HEK293 (cell line): ENCODE measurements at regions not wholly inside any gene's neighbourhood (a gene's known extent, or its start where the extent isn't known, plus 50 kb on each side); places are given as distances from the start of the nearest gene placed in this dataset.

Experiments
- GLI4 ChIP-seq: fragments of 450-650 bp; formaldehyde crosslinking; IDR thresholded peaks from 2 replicates; pipeline ENCODE4 v1.5.1; 2016; ENCODE audit warnings: missing biosample characterization, missing genetic modification characterization
- GLIS1 ChIP-seq: fragments of 450-650 bp; formaldehyde crosslinking; IDR thresholded peaks from 2 replicates; pipeline ENCODE4 v1.5.1; 2016; ENCODE audit warnings: missing biosample characterization, missing genetic modification characterization
- HOXA7 ChIP-seq: sonication (generic); formaldehyde crosslinking; IDR thresholded peaks from 2 replicates; pipeline ENCODE4 v1.8.1; 2022; ENCODE audit warnings: missing genetic modification reagents, borderline replicate concordance
- HOXD13 ChIP-seq: sonication (generic); formaldehyde crosslinking; IDR thresholded peaks from 2 replicates; pipeline ENCODE4 v1.8.0; 2022; ENCODE audit warnings: missing genetic modification reagents, borderline replicate concordance
- KLF7 ChIP-seq: fragments of 450-650 bp; formaldehyde crosslinking; IDR thresholded peaks from 2 replicates; pipeline ENCODE4 v1.5.1; 2016; ENCODE audit warnings: missing biosample characterization, missing genetic modification characterization, borderline replicate concordance
- KLF9 ChIP-seq: fragments of 450-650 bp; formaldehyde crosslinking; IDR thresholded peaks from 2 replicates; pipeline ENCODE4 v1.5.1; 2016; ENCODE audit warnings: missing biosample characterization, missing genetic modification characterization, low read depth
- RBAK ChIP-seq: fragments of 450-650 bp; formaldehyde crosslinking; IDR thresholded peaks from 2 replicates; pipeline ENCODE4 v1.5.1; 2016; ENCODE audit warnings: missing biosample characterization, missing genetic modification characterization
- ZFHX2 ChIP-seq: fragments of 450-650 bp; formaldehyde crosslinking; conservative IDR thresholded peaks from 2 replicates; pipeline ENCODE4 v1.5.1; 2016; ENCODE audit warnings: missing biosample characterization, missing genetic modification characterization
- ZNF221 ChIP-seq: fragments of 450-650 bp; formaldehyde crosslinking; IDR thresholded peaks from 2 replicates; pipeline ENCODE4 v1.5.1; 2017; ENCODE audit warnings: missing biosample characterization, missing genetic modification characterization, borderline replicate concordance
- ZNF266 ChIP-seq: fragments of 450-650 bp; formaldehyde crosslinking; IDR thresholded peaks from 2 replicates; pipeline ENCODE4 v1.5.1; 2016; ENCODE audit warnings: missing biosample characterization, missing genetic modification characterization, low read depth
- ZNF302 ChIP-seq: fragments of 450-650 bp; formaldehyde crosslinking; IDR thresholded peaks from 2 replicates; pipeline ENCODE4 v1.5.1; 2016; ENCODE audit warnings: missing biosample characterization, missing genetic modification characterization, low read depth
- ZNF366 ChIP-seq: fragments of 450-650 bp; formaldehyde crosslinking; conservative IDR thresholded peaks from 2 replicates; pipeline ENCODE4 v1.5.1; 2016; ENCODE audit warnings: missing biosample characterization, missing genetic modification characterization
- ZNF391 ChIP-seq: fragments of 450-650 bp; formaldehyde crosslinking; IDR thresholded peaks from 2 replicates; pipeline ENCODE4 v1.5.1; 2016; ENCODE audit warnings: low read depth, missing biosample characterization, missing genetic modification characterization, borderline replicate concordance
- ZNF404 ChIP-seq: fragments of 450-650 bp; formaldehyde crosslinking; IDR thresholded peaks from 2 replicates; pipeline ENCODE4 v1.5.1; 2017; ENCODE audit warnings: missing biosample characterization, missing genetic modification characterization
- ZNF426 ChIP-seq: fragments of 450-650 bp; formaldehyde crosslinking; IDR thresholded peaks from 2 replicates; pipeline ENCODE4 v1.5.1; 2017; ENCODE audit warnings: missing biosample characterization, missing genetic modification characterization, mild to moderate bottlenecking, inconsistent platforms, moderate library complexity
- ZNF48 ChIP-seq: fragments of 450-650 bp; formaldehyde crosslinking; IDR thresholded peaks from 2 replicates; pipeline ENCODE4 v1.5.1; 2016; ENCODE audit warnings: missing biosample characterization, missing genetic modification characterization
- ZNF501 ChIP-seq: fragments of 450-650 bp; formaldehyde crosslinking; IDR thresholded peaks from 2 replicates; pipeline ENCODE4 v1.5.1; 2016; ENCODE audit warnings: missing biosample characterization, missing genetic modification characterization
- ZNF600 ChIP-seq: fragments of 450-650 bp; formaldehyde crosslinking; IDR thresholded peaks from 2 replicates; pipeline ENCODE4 v1.5.1; 2016; ENCODE audit warnings: missing biosample characterization, missing genetic modification characterization
- ZNF623 ChIP-seq: fragments of 450-650 bp; formaldehyde crosslinking; IDR thresholded peaks from 2 replicates; pipeline ENCODE4 v1.5.1; 2016; ENCODE audit warnings: missing biosample characterization, missing genetic modification characterization
- ZNF629 ChIP-seq: fragments of 450-650 bp; formaldehyde crosslinking; IDR thresholded peaks from 2 replicates; pipeline ENCODE4 v1.5.1; 2017; ENCODE audit warnings: missing biosample characterization, missing genetic modification characterization
- ZNF664 ChIP-seq: fragments of 450-650 bp; formaldehyde crosslinking; IDR thresholded peaks from 2 replicates; pipeline ENCODE4 v1.5.1; 2016; ENCODE audit warnings: missing biosample characterization, missing genetic modification characterization
- ZNF701 ChIP-seq: fragments of 450-650 bp; formaldehyde crosslinking; IDR thresholded peaks from 2 replicates; pipeline ENCODE4 v1.5.1; 2016; ENCODE audit warnings: missing biosample characterization, missing genetic modification characterization
- ZNF768 ChIP-seq: fragments of 450-650 bp; formaldehyde crosslinking; IDR thresholded peaks from 2 replicates; pipeline ENCODE4 v1.5.1; 2018; ENCODE audit warnings: missing biosample characterization, mild to moderate bottlenecking, missing genetic modification characterization
- ZNF843 ChIP-seq: fragments of 450-650 bp; formaldehyde crosslinking; IDR thresholded peaks from 2 replicates; pipeline ENCODE4 v1.5.1; 2016; ENCODE audit warnings: missing biosample characterization, missing genetic modification characterization
- TF ChIP-seq, protein P1 (sequence below): fragments of 450-650 bp; formaldehyde crosslinking; IDR thresholded peaks from 2 replicates; pipeline ENCODE4 v1.5.1; 2017; ENCODE audit warnings: missing biosample characterization, mild to moderate bottlenecking, missing genetic modification characterization, moderate library complexity
- TF ChIP-seq, protein P2 (sequence below): fragments of 450-650 bp; formaldehyde crosslinking; IDR thresholded peaks from 2 replicates; pipeline ENCODE4 v1.5.1; 2016; ENCODE audit warnings: missing biosample characterization, missing genetic modification characterization, low read depth
- TF ChIP-seq, protein P3 (sequence below): fragments of 450-650 bp; IDR thresholded peaks from 2 replicates; pipeline ENCODE4 v1.5.1; 2018; ENCODE audit warnings: missing biosample characterization, missing genetic modification characterization
- TF ChIP-seq, protein P4 (sequence below): fragments of 450-650 bp; formaldehyde crosslinking; IDR thresholded peaks from 2 replicates; pipeline ENCODE4 v1.5.1; 2016; ENCODE audit warnings: missing biosample characterization, missing genetic modification characterization
- TF ChIP-seq, protein P5 (sequence below): sonication (generic); formaldehyde crosslinking; IDR thresholded peaks from 2 replicates; pipeline ENCODE4 v1.8.1; 2022; ENCODE audit warnings: mild to moderate bottlenecking, moderate library complexity, missing genetic modification reagents
- TF ChIP-seq, protein P6 (sequence below): fragments of 450-650 bp; formaldehyde crosslinking; IDR thresholded peaks from 2 replicates; pipeline ENCODE4 v1.5.1; 2016; ENCODE audit warnings: missing biosample characterization, missing genetic modification characterization
- TF ChIP-seq, protein P7 (sequence below): fragments of 450-650 bp; formaldehyde crosslinking; optimal IDR thresholded peaks from 2 replicates; pipeline ENCODE3; 2016; ENCODE audit warnings: missing biosample characterization, mild to moderate bottlenecking, missing genetic modification characterization

DNA sequence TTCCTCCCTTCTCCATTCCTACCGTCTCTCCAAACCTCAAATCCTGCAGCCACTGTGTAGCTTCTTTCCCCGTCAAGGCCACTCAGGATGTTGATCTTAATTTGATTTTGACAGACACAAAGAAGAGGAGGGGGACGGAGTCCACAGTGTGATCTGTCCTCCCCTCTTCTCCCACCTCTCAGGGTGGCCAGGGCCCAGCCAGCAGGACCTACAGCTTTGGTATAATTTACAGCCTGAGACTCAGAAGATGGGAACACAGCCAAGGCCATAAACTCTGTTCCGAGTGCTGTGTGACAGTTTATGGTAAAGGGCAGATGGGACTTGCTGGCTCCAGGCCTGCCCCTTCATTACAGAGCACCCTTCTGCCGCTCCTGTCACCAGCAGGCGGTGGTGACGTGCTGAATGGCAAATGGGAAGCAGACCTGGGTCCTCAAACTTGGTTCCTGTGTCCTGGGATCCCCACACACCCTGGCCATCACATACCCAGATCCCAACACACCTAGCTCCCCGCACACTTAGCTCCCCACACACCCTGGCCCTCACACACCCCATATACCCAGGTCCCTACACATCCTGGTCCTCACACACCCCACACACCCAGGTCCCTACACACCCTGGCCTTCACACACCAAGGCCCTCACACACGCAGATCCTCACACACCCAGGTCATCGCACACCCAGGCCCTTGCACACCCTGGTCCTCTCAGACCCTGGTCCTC, 71.6 kb downstream of the CD2 start (continued):
- TF ChIP-seq ZNF266 (tag by site-specific recombination) (no peak; the same call in 1 of the 2 replicates), ZNF664 (tag by site-specific recombination) (no peak), ZNF768 (tag by site-specific recombination) (peak; percentile 42; the same call in 1 of the 2 replicates), ZNF404 (tag by site-specific recombination) (no peak), GLI4 (tag by site-specific recombination) (peak; percentile 89; the same call in 1 of the 2 replicates), RBAK (tag by site-specific recombination) (no peak), ZNF623 (tag by site-specific recombination) (no peak), ZNF501 (tag by site-specific recombination) (peak; percentile 32; the same call in 1 of the 2 replicates), ZNF629 (0 out of 2 replicates have a peak, but pooled peaks have one; percentile 16), ZNF426 (tag by site-specific recombination) (no peak), ZNF701 (0 out of 2 replicates have a peak, but pooled peaks have one; percentile 17), ZNF600 (tag by site-specific recombination) (0 out of 2 replicates have a peak, but pooled peaks have one; percentile 33), ZNF366 (tag by site-specific recombination) (peak; percentile 31; the same call in 1 of the 2 replicates), HOXD13 (CRISPR knock-in tag) (no peak), GLIS1 (tag by site-specific recombination) (peak; percentile 74), KLF9 (tag by site-specific recombination) (no peak), KLF7 (tag by site-specific recombination) (no peak), ZNF221 (no peak), ZNF391 (tag by site-specific recombination) (no peak), ZFHX2 (tag by site-specific recombination) (no peak; the same call in 1 of the 2 replicates), HOXA7 (CRISPR knock-in tag) (no peak), ZNF48 (tag by site-specific recombination) (no peak), ZNF302 (tag by site-specific recombination) (no peak), ZNF843 (no peak)
- TF ChIP-seq, protein P1, sequence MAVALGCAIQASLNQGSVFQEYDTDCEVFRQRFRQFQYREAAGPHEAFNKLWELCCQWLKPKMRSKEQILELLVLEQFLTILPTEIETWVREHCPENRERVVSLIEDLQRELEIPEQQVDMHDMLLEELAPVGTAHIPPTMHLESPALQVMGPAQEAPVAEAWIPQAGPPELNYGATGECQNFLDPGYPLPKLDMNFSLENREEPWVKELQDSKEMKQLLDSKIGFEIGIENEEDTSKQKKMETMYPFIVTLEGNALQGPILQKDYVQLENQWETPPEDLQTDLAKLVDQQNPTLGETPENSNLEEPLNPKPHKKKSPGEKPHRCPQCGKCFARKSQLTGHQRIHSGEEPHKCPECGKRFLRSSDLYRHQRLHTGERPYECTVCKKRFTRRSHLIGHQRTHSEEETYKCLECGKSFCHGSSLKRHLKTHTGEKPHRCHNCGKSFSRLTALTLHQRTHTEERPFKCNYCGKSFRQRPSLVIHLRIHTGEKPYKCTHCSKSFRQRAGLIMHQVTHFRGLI (tag by site-specific recombination) = no peak
- TF ChIP-seq, protein P2, sequence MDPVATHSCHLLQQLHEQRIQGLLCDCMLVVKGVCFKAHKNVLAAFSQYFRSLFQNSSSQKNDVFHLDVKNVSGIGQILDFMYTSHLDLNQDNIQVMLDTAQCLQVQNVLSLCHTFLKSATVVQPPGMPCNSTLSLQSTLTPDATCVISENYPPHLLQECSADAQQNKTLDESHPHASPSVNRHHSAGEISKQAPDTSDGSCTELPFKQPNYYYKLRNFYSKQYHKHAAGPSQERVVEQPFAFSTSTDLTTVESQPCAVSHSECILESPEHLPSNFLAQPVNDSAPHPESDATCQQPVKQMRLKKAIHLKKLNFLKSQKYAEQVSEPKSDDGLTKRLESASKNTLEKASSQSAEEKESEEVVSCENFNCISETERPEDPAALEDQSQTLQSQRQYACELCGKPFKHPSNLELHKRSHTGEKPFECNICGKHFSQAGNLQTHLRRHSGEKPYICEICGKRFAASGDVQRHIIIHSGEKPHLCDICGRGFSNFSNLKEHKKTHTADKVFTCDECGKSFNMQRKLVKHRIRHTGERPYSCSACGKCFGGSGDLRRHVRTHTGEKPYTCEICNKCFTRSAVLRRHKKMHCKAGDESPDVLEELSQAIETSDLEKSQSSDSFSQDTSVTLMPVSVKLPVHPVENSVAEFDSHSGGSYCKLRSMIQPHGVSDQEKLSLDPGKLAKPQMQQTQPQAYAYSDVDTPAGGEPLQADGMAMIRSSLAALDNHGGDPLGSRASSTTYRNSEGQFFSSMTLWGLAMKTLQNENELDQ = no peak
- TF ChIP-seq, protein P3, sequence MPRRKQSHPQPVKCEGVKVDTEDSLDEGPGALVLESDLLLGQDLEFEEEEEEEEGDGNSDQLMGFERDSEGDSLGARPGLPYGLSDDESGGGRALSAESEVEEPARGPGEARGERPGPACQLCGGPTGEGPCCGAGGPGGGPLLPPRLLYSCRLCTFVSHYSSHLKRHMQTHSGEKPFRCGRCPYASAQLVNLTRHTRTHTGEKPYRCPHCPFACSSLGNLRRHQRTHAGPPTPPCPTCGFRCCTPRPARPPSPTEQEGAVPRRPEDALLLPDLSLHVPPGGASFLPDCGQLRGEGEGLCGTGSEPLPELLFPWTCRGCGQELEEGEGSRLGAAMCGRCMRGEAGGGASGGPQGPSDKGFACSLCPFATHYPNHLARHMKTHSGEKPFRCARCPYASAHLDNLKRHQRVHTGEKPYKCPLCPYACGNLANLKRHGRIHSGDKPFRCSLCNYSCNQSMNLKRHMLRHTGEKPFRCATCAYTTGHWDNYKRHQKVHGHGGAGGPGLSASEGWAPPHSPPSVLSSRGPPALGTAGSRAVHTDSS (tag by site-specific recombination) = no peak
- TF ChIP-seq, protein P4, sequence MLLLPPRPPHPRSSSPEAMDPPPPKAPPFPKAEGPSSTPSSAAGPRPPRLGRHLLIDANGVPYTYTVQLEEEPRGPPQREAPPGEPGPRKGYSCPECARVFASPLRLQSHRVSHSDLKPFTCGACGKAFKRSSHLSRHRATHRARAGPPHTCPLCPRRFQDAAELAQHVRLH (tag by site-specific recombination) = no peak
- TF ChIP-seq, protein P5, sequence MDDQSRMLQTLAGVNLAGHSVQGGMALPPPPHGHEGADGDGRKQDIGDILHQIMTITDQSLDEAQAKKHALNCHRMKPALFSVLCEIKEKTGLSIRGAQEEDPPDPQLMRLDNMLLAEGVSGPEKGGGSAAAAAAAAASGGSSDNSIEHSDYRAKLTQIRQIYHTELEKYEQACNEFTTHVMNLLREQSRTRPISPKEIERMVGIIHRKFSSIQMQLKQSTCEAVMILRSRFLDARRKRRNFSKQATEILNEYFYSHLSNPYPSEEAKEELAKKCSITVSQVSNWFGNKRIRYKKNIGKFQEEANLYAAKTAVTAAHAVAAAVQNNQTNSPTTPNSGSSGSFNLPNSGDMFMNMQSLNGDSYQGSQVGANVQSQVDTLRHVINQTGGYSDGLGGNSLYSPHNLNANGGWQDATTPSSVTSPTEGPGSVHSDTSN (CRISPR knock-in tag) = no peak
- TF ChIP-seq, protein P6, sequence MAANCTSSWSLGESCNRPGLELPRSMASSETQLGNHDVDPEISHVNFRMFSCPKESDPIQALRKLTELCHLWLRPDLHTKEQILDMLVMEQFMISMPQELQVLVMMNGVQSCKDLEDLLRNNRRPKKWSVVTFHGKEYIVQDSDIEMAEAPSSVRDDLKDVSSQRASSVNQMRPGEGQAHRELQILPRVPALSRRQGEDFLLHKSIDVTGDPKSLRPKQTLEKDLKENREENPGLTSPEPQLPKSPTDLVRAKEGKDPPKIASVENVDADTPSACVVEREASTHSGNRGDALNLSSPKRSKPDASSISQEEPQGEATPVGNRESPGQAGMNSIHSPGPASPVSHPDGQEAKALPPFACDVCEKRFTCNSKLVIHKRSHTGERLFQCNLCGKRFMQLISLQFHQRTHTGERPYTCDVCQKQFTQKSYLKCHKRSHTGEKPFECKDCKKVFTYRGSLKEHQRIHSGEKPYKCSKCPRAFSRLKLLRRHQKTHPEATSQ = no peak
- TF ChIP-seq, protein P7, sequence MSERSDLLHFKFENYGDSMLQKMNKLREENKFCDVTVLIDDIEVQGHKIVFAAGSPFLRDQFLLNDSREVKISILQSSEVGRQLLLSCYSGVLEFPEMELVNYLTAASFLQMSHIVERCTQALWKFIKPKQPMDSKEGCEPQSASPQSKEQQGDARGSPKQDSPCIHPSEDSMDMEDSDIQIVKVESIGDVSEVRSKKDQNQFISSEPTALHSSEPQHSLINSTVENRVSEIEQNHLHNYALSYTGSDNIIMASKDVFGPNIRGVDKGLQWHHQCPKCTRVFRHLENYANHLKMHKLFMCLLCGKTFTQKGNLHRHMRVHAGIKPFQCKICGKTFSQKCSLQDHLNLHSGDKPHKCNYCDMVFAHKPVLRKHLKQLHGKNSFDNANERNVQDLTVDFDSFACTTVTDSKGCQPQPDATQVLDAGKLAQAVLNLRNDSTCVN (tag by site-specific recombination) = no peak
